Neural cell (in vitro differentiated cells): ENCODE measurements at regions not wholly inside any gene's neighbourhood (a gene's known extent, or its start where the extent isn't known, plus 50 kb on each side); places are given as distances from the start of the nearest gene placed in this dataset.

Source experiments
- H2AFZ ChIP-seq: fragments of 200-600, 300-800 bp; sonication (generic), shearing (Covaris generic); 2 replicates; pipeline ENCODE4 v1.6.0; 2014; ENCODE audit warnings: low read depth, mild to moderate bottlenecking, antibody characterized with exemption, low read length, moderate library complexity
- H3F3A ChIP-seq: fragments of 200-600 bp; shearing (Covaris generic); 2 replicates; pipeline ENCODE4 v1.6.1; 2016; ENCODE audit warnings: mild to moderate bottlenecking, moderate library complexity, mixed read lengths, antibody characterized with exemption, low read length; ENCODE audit not compliant: insufficient read depth, poor library complexity, severe bottlenecking
- H3K27ac ChIP-seq: fragments of 200-600, 300-800 bp; sonication (generic), shearing (Covaris generic); 2 replicates; pipeline ENCODE4 v1.5.1; 2014; ENCODE audit warnings: mild to moderate bottlenecking, low read length, moderate library complexity
- H3K27me3 ChIP-seq: fragments of 300-800, 200-600 bp; sonication (generic), shearing (Covaris generic); 2 replicates; pipeline ENCODE4 v1.6.0; 2014; ENCODE audit warnings: mild to moderate bottlenecking, low read depth, low read length, moderate library complexity; ENCODE audit not compliant: insufficient read depth
- H3K36me3 ChIP-seq: fragments of 300-800, 200-600 bp; sonication (generic), shearing (Covaris generic); 2 replicates; pipeline ENCODE4 v1.5.1; 2014; ENCODE audit warnings: mild to moderate bottlenecking, antibody characterized with exemption, low read length, moderate library complexity; ENCODE audit not compliant: insufficient read depth
- H3K4me2 ChIP-seq: fragments of 300-800, 200-600 bp; sonication (generic), shearing (Covaris generic); 2 replicates; pipeline ENCODE4 v1.6.0; 2014; ENCODE audit warnings: mild to moderate bottlenecking, low read length
- H3K4me3 ChIP-seq: fragments of 300-800, 200-600 bp; sonication (generic), shearing (Covaris generic); 2 replicates; pipeline ENCODE4 v1.5.1; 2014; ENCODE audit warnings: mild to moderate bottlenecking, low read length, moderate library complexity
- H3K79me2 ChIP-seq: fragments of 200-600 bp; shearing (Covaris generic); replicated peaks from 2 replicates; pipeline ENCODE4 v1.6.0; 2014; ENCODE audit warnings: mild to moderate bottlenecking, low read length, moderate library complexity; ENCODE audit not compliant: insufficient read depth
- H3K9ac ChIP-seq: fragments of 300-800, 200-600 bp; sonication (generic), shearing (Covaris generic); 2 replicates; pipeline ENCODE4 v1.6.1; 2016; ENCODE audit warnings: mild to moderate bottlenecking, low read length, mixed read lengths
- H3K9me2 ChIP-seq: fragments of 200-600 bp; shearing (Covaris generic); 2 replicates; pipeline ENCODE4 v1.6.1; 2016; ENCODE audit warnings: mild to moderate bottlenecking, low read length, mixed read lengths; ENCODE audit not compliant: insufficient read depth
- H3K9me3 ChIP-seq: fragments of 200-600, 300-800 bp; sonication (generic), shearing (Covaris generic); 2 replicates; pipeline ENCODE4 v1.6.1; 2016; ENCODE audit warnings: mild to moderate bottlenecking, mixed run types, low read length, moderate library complexity, mixed read lengths
- H4K20me1 ChIP-seq: fragments of 200-600 bp; shearing (Covaris generic); 2 replicates; pipeline ENCODE4 v1.6.1; 2016; ENCODE audit warnings: mild to moderate bottlenecking, mixed run types; ENCODE audit not compliant: insufficient read depth
- EP300 ChIP-seq: fragments of 450-650 bp; conservative IDR thresholded peaks from 2 replicates; pipeline ENCODE4 v1.6.1; 2014; ENCODE audit warnings: antibody characterized with exemption, mild to moderate bottlenecking, moderate library complexity; ENCODE audit not compliant: poor library complexity, severe bottlenecking
- EZH2 ChIP-seq: fragments of 200-600, 300-800 bp; shearing (Covaris generic), sonication (generic); IDR thresholded peaks from 2 replicates; pipeline ENCODE4 v1.6.1; 2014; ENCODE audit warnings: antibody characterized with exemption, low read length, borderline replicate concordance, mild to moderate bottlenecking; ENCODE audit not compliant: insufficient read depth, poor library complexity, severe bottlenecking
- MXI1 ChIP-seq: fragments of 450-650 bp; conservative IDR thresholded peaks from 2 replicates; pipeline ENCODE4 v1.6.1; 2014; ENCODE audit warnings: antibody characterized with exemption, mild to moderate bottlenecking; ENCODE audit not compliant: poor library complexity, severe bottlenecking
- POLR2AphosphoS5 ChIP-seq: IDR thresholded peaks from 2 replicates; pipeline ENCODE4 v1.6.1; 2012
- RAD21 ChIP-seq: fragments of 450-650 bp; conservative IDR thresholded peaks from 2 replicates; pipeline ENCODE4 v1.6.1; 2014; ENCODE audit warnings: antibody characterized with exemption, mild to moderate bottlenecking, moderate library complexity
- SMC3 ChIP-seq: fragments of 450-650 bp; conservative IDR thresholded peaks from 2 replicates; pipeline ENCODE4 v1.6.1; 2014; ENCODE audit warnings: antibody characterized with exemption, mild to moderate bottlenecking, moderate library complexity; ENCODE audit not compliant: poor library complexity
- TAF1 ChIP-seq: IDR thresholded peaks from 2 replicates; pipeline ENCODE4 v1.6.1; 2012; ENCODE audit warnings: low read depth
- TF ChIP-seq, protein P1 (sequence below): fragments of 450-650 bp; IDR thresholded peaks from 2 replicates; pipeline ENCODE4 v1.5.1; 2014; ENCODE audit warnings: antibody characterized with exemption, mild to moderate bottlenecking, moderate library complexity; ENCODE audit not compliant: poor library complexity, severe bottlenecking
- TF ChIP-seq, protein P2 (sequence below): IDR thresholded peaks from 2 replicates; pipeline ENCODE4 v1.6.1; 2012; ENCODE audit warnings: borderline replicate concordance

DNA sequence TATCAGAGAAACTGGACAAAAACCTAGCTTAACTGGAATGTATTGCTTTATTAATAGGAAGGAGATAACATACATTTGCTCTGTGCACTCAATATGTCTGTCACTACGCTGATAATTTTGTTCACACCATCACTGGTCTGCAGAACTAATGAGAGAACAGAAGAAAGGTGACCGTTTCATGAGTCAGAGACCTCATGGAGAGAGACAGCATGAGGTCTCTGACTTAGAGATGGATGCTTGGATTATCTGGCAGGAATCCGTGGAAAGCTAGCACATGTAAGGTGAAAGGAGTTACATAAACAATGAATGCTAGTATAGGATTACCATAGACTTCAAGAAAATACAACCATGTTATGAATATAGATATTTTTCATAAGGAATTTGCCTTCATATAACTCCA lies 947.3 kb downstream of the IPMK start:
- no peak overlapping the region for H3K4me2 ChIP-seq
- no peaks in the 10 kb centered on the region for H3K27me3 ChIP-seq
- H2AFZ ChIP-seq = no peak overlapping the region
- H3K9ac ChIP-seq = no peak overlapping the region
- no peaks in the 10 kb centered on the region for H3K9me3 ChIP-seq
- H3K36me3 ChIP-seq = no peaks in the 10 kb centered on the region
- TF ChIP-seq, protein P1, sequence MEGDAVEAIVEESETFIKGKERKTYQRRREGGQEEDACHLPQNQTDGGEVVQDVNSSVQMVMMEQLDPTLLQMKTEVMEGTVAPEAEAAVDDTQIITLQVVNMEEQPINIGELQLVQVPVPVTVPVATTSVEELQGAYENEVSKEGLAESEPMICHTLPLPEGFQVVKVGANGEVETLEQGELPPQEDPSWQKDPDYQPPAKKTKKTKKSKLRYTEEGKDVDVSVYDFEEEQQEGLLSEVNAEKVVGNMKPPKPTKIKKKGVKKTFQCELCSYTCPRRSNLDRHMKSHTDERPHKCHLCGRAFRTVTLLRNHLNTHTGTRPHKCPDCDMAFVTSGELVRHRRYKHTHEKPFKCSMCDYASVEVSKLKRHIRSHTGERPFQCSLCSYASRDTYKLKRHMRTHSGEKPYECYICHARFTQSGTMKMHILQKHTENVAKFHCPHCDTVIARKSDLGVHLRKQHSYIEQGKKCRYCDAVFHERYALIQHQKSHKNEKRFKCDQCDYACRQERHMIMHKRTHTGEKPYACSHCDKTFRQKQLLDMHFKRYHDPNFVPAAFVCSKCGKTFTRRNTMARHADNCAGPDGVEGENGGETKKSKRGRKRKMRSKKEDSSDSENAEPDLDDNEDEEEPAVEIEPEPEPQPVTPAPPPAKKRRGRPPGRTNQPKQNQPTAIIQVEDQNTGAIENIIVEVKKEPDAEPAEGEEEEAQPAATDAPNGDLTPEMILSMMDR = no peak
- TF ChIP-seq, protein P2, sequence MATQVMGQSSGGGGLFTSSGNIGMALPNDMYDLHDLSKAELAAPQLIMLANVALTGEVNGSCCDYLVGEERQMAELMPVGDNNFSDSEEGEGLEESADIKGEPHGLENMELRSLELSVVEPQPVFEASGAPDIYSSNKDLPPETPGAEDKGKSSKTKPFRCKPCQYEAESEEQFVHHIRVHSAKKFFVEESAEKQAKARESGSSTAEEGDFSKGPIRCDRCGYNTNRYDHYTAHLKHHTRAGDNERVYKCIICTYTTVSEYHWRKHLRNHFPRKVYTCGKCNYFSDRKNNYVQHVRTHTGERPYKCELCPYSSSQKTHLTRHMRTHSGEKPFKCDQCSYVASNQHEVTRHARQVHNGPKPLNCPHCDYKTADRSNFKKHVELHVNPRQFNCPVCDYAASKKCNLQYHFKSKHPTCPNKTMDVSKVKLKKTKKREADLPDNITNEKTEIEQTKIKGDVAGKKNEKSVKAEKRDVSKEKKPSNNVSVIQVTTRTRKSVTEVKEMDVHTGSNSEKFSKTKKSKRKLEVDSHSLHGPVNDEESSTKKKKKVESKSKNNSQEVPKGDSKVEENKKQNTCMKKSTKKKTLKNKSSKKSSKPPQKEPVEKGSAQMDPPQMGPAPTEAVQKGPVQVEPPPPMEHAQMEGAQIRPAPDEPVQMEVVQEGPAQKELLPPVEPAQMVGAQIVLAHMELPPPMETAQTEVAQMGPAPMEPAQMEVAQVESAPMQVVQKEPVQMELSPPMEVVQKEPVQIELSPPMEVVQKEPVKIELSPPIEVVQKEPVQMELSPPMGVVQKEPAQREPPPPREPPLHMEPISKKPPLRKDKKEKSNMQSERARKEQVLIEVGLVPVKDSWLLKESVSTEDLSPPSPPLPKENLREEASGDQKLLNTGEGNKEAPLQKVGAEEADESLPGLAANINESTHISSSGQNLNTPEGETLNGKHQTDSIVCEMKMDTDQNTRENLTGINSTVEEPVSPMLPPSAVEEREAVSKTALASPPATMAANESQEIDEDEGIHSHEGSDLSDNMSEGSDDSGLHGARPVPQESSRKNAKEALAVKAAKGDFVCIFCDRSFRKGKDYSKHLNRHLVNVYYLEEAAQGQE = no peak
- TF ChIP-seq SMC3 (no peak), MXI1 (no peak), POLR2AphosphoS5 (no peak), EP300 (no peak), EZH2 (no peak), RAD21 (no peak), TAF1 (no peak)
- H3K4me3 ChIP-seq = no peak overlapping the region
- no peaks in the 10 kb centered on the region for H4K20me1 ChIP-seq
- peak overlapping the region; percentile 13 for H3K27ac ChIP-seq
- no peaks in the 10 kb centered on the region for H3K9me2 ChIP-seq
- H3K79me2 ChIP-seq = no peaks in the 10 kb centered on the region
- H3F3A ChIP-seq = no peaks in the 10 kb centered on the region

DNA sequence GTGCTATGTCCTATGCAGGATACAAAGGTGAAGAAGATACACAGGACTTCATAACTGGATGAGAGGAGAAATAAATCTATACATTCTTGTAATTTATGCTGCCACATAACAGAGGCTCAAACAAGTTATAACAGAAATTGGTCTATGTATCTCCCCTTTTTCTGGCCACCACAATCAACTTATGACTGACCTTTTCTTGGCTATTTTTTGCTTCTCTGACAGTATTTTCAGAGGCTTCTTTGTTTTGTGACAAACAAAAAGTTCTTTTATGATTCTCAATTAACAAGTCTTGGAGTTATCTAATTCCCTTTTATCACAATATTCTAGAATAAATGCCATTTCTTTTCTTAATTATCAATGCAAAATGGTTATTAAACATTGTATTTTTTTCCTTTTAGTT lies 953.0 kb upstream of the ZWINT start:
- no peak for TF ChIP-seq EZH2
- TF ChIP-seq RAD21 = no peak
- H3K27ac ChIP-seq = no peak overlapping the region

DNA sequence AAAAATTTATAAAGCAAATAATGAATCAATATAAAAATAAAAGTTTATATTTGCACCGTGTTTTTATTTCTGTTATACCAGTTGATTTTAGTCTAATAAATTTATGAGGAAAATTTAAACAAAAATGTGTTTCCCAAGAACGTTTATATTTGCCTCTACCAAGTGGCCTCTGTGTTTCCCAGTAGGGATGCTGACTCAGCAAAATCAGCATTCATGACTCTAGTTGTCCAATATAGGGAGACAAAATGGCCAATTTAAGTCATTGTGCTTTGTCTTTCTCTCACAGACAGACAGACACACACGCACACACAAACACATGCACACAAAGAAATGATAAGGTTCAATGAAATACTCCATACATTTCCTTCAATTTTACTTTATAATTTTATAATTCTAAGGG lies 942.5 kb upstream of the ZWINT start:
- no peak for TF ChIP-seq RAD21
- TF ChIP-seq, protein P1 = no peak
- no peak for TF ChIP-seq EZH2
- no peak for TF ChIP-seq TAF1
- no peak for TF ChIP-seq MXI1
- Histone ChIP-seq H3K9me3 (no peaks in the 10 kb centered on the region), H4K20me1 (no peaks in the 10 kb centered on the region), H3K9ac (no peak overlapping the region), H2AFZ (no peak overlapping the region), H3K36me3 (no peaks in the 10 kb centered on the region), H3K79me2 (no peaks in the 10 kb centered on the region), H3K27ac (no peak overlapping the region), H3K27me3 (no peaks in the 10 kb centered on the region), H3K9me2 (no peaks in the 10 kb centered on the region), H3F3A (no peaks in the 10 kb centered on the region), H3K4me3 (no peak overlapping the region), H3K4me2 (no peak overlapping the region)

More for the DNA sequence above, 953.0 kb upstream of the ZWINT start:
- H3K4me2 ChIP-seq = no peak overlapping the region
- no peaks in the 10 kb centered on the region for H3K9me3 ChIP-seq
- H3K27me3 ChIP-seq = no peaks in the 10 kb centered on the region
- no peaks in the 10 kb centered on the region for H4K20me1 ChIP-seq
- no peaks in the 10 kb centered on the region for H3K9me2 ChIP-seq
- no peak overlapping the region for H2AFZ ChIP-seq
- H3K79me2 ChIP-seq = no peaks in the 10 kb centered on the region
- no peak overlapping the region for H3K4me3 ChIP-seq
- H3K9ac ChIP-seq = no peak overlapping the region
- no peaks in the 10 kb centered on the region for H3F3A ChIP-seq
- no peaks in the 10 kb centered on the region for H3K36me3 ChIP-seq
